GM12865 (cell line): ENCODE measurements at regions not wholly inside any gene's neighbourhood (a gene's known extent, or its start where the extent isn't known, plus 50 kb on each side); places are given as distances from the start of the nearest gene placed in this dataset.

Experiments
- DNase-seq: peaks from one replicate; pipeline ENCODE4 v3.0.0; 2010; ENCODE audit warnings: low read depth
- H3K4me3 ChIP-seq: 2 replicates; pipeline ENCODE4 v1.5.1; 2011; ENCODE audit warnings: mild to moderate bottlenecking, low read depth, low read length, control low read depth
- CTCF ChIP-seq: IDR thresholded peaks from 2 replicates; pipeline ENCODE4 v1.5.1; 2011; ENCODE audit warnings: low read length, control low read depth, low read depth, inconsistent platforms; ENCODE audit not compliant: insufficient read depth; ENCODE audit errors: missing control alignments

DNA sequence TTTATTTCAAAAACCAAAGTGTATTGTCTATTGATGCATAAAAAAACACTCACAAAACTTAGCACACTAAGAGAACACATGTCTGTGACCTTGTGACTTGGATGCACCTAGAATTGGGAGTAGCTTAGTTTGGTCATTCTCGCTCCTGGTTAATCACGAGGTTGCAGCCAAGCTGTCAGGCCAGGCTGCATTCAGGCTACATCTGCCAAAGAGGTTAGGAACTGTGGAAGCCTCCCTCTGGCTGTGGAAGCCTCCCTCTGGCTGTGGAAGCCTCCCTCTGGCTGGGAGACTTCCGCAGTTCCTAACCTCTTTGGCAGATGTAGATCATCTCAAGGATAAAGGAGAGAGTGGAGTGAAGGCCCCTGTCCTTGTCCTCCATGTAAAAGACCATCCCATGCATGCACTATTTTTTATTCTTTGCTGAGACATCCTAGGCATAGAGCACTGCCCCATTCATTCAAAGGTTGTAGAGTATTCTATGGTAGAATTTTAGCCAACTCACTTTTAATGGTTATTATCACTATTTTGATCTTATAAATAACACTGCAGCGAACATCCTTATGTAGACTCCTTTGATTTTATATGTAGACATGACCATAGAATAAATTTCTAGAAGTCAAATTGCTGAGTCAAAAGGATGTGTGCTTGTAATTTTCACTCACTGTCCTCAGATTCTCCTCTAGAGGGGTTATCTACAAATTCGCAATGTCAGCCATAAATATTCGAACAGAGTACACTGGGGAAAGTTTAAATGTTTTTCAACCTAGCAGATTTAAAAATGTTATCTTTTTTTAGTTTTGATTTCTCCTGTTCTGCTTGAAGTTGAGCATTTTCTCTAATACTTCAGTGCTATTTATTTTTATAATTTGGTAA is 63.0 kb upstream of the IGLL5 start:
- H3K4me3 ChIP-seq = no peak overlapping the region
- TF ChIP-seq CTCF = no peak
- no peak for DNase-seq

DNA sequence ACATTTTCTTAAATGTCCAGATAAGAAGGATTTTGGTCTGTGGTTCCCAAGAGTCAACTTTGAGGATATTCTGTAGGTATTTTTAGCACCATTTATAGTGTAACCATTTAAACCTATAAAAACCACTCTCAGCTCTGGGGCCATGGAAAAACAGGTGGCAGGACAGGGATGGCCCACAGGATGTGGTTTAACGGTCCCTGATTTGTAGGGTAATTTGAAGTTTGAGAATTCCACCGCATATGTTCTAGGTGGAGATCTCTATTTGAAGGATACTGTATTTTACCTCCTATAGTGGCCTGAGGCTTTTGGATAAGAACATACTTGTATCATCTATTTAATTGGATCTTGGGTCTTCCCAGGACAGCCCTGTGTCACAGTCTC is 62.4 kb upstream of the IGLL5 start:
- DNase-seq = no peak
- H3K4me3 ChIP-seq = no peak overlapping the region

DNA sequence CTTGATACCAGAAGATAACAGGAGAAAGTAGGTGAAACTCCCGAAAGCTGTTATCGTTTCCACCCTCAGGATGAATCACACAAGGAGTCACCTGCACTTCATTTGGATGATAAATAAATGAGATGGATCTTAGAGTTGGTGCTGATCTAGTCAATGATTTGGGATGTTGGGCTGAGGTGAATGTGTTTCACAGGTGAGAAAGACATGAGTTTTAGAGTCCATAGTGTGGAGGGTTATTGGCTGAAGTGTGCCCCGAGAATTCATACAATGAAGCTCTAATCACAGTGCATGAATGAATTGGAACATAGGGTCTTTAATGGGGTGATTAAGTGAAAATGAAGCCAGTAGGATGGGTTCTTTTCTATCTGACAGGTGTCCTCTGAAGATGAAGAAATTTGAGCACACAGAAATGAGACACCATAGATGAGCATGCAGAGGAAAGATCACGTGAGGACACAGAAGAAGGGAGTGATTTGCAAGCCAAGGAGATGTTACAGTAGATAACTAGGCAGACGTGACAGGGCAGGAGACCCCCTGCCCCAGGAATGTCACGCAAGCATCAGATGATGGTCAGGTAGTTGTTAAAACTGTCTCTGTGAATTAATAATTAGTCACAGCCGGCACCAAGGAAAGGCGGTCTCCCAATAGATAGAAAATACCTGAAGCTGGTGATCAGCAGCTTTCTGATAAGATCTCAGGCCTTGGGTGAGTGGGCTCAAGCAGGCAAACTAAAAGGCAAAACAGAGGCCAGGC is 60.3 kb upstream of the IGLL5 start:
- no peak overlapping the region for H3K4me3 ChIP-seq
- no peak for DNase-seq
- TF ChIP-seq CTCF = no peak

More for the DNA sequence above, 62.4 kb upstream of the IGLL5 start:
- TF ChIP-seq CTCF = no peak

- TF ChIP-seq CTCF = no peak
- DNase-seq = no peak
Measured at GRCh38 chr22:22830193-22830592, 57.4 kb upstream of the IGLL5 start.

DNA sequence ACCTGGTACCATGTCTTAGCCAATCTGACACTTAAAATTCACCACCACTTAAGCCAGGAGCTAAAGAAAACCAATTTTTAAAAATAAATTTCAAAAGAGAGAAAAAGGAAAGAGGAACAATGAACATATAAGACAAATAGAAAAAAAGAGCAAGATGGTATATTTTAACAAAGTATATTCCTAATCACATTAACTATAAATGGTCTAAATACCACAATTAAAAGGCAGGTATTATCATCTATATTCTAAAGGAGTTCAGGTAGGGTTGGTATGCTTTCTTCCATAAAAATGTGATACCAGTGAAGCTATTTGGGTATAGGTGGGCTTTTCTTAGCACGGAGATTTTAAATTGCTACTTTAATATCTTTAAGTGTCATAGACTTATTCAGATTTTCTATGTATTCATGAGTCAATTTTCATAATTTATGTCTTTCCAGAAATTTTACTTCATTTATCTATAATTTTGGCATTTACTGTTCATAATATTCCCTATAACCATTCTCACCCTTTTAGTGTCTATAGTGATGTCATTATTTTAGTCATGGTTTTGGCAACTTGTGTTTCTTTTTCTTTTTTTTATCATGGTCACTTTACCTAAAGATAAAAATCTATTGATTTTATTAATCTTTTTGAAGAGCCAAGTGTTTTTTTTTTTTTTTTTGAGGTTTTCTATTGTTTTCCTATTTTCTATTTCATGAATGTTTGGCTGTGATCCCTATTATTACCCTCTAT is 56.5 kb upstream of the IGLL5 start:
- no peak overlapping the region for H3K4me3 ChIP-seq
- no peak for TF ChIP-seq CTCF
- DNase-seq = no peak

More at GRCh38 chr22:22830193-22830592, 57.4 kb upstream of the IGLL5 start:
- H3K4me3 ChIP-seq = no peak overlapping the region

DNA sequence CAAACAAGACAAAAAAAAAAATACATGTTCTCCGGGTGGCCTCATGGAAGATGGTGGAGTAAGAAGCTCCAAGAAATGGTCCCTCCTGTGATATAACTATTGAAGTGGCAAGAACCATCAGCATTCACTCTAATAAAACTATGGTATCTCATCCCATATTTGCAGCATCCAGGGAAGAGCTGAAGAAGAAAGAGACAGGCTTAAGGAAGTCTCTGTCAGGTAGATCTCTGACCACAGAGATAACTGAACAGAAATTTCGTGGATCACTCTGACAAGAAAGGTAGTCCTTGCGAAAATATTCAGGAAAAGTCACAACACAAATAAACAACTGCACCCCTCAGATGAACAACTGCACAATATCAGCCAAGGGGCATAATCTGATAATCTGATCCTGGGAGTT is 54.6 kb upstream of the IGLL5 start:
- H3K4me3 ChIP-seq = no peak overlapping the region
- DNase-seq = no peak
- TF ChIP-seq CTCF = no peak
